ENCODE measurements at regions not wholly inside any gene's neighbourhood (a gene's known extent, or its start where the extent isn't known, plus 50 kb on each side); places are given as distances from the start of the nearest gene placed in this dataset.
A peak's percentile ranks its signal among the peaks of the same experiment; 100 is the strongest.
"Not testable (repeated sequence)": the region's sequence is repeated elsewhere in the genome, so short reads cannot be mapped to it uniquely, and the experiment has no call there.

GRCh38 chr15:98077186-98077585, 116.7 kb downstream of the ARRDC4 start:
- no peaks in the 10 kb centered on the region for H3K27me3 ChIP-seq (ENCODE audit: control insufficient read depth in 1 of 2, insufficient read depth in 2 of 2, low read length in 1 of 2)
- H3K36me3 ChIP-seq (ENCODE audit: control insufficient read depth in 1 of 2, insufficient read depth in 2 of 2, low read length in 1 of 2) = no peaks in the 10 kb centered on the region
- no peaks in the 10 kb centered on the region for H3K9me3 ChIP-seq (ENCODE audit: control insufficient read depth, low read length)
- DNase-seq (peak in 1 of 2 donors; percentile 62), ATAC-seq (ENCODE audit: low FRiP score) (peak; percentile 57)
- no peak overlapping the region for H3K27ac ChIP-seq (ENCODE audit: low read depth in 1 of 2, low read length in 2 of 2)
- no peaks in the 10 kb centered on the region for H3K4me1 ChIP-seq (ENCODE audit: control insufficient read depth in 1 of 2, insufficient read depth in 2 of 2, low read length in 2 of 2)
- WGBS, 2 donors = 81 to 85% methylated on average over 8 of the region's 8 CpGs
- intact Hi-C loops (cut with DNase I) = no loop called here
- no peak overlapping the region for H3K4me3 ChIP-seq (ENCODE audit: low read length in 2 of 2)

DNA sequence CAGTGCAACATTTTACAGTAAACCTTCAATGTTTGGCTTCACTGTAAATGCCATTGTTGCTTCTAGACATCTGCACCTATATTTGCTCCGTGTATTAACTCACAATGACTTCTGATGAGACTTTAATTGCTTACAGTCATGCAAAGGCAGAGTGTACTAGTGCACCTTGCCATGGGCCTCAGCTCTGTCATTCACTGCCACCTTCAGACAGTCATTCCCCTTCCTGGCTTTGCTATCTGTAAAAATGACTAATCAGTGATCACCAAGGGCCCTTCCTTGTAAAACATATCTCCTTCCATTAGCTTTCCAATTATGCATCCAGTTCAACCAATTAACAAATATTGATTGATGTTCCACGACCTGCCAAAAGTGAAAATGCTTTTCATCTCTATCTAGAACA, 120.3 kb downstream of the ARRDC4 start:
- Histone ChIP-seq H3K27me3 (ENCODE audit: control insufficient read depth in 1 of 2, insufficient read depth in 2 of 2, low read length in 1 of 2) (no peaks in the 10 kb centered on the region), H3K36me3 (ENCODE audit: control insufficient read depth in 1 of 2, insufficient read depth in 2 of 2, low read length in 1 of 2) (no peaks in the 10 kb centered on the region), H3K4me1 (ENCODE audit: control insufficient read depth in 1 of 2, insufficient read depth in 2 of 2, low read length in 2 of 2) (no peaks in the 10 kb centered on the region), H3K4me3 (ENCODE audit: low read length in 2 of 2) (no peak overlapping the region), H3K9me3 (ENCODE audit: control insufficient read depth, low read length) (no peaks in the 10 kb centered on the region), H3K27ac (ENCODE audit: low read depth in 1 of 2, low read length in 2 of 2) (no peak overlapping the region)
- no peak for ATAC-seq (ENCODE audit: low FRiP score)
- no peak for DNase-seq
- intact Hi-C loops (cut with DNase I) = loop anchor here in 1 of 2 donors (10.0 kb wide), 1 partner anchor 116 kb away; the partner anchor contains the start of gene ARRDC4
- 74% methylated on average over 2 of the region's 2 CpGs for WGBS, 2 donors

GRCh38 chr15:98083203-98083910, 122.9 kb downstream of the ARRDC4 start:
- 55 to 64% methylated on average over 14 of the region's 14 CpGs for WGBS, 2 donors
- no peaks in the 10 kb centered on the region for H3K9me3 ChIP-seq (ENCODE audit: control insufficient read depth, low read length)
- H3K27me3 ChIP-seq (ENCODE audit: control insufficient read depth in 1 of 2, insufficient read depth in 2 of 2, low read length in 1 of 2) = no peaks in the 10 kb centered on the region
- no peak overlapping the region for H3K27ac ChIP-seq (ENCODE audit: low read depth in 1 of 2, low read length in 2 of 2)
- no peak overlapping the region for H3K4me3 ChIP-seq (ENCODE audit: low read length in 2 of 2)
- no peak for DNase-seq
- intact Hi-C loops (cut with DNase I) = loop anchor here in 1 of 2 donors (2.0 to 10.0 kb wide), 2 partner anchors 119 to 175 kb away; partner anchors contain the start of gene ARRDC4
- no peak for ATAC-seq (ENCODE audit: low FRiP score)
- peaks cover 0 to 1% of the 10 kb centered on the region in 2 donors for H3K4me1 ChIP-seq (ENCODE audit: control insufficient read depth in 1 of 2, insufficient read depth in 2 of 2, low read length in 2 of 2)
- no peaks in the 10 kb centered on the region for H3K36me3 ChIP-seq (ENCODE audit: control insufficient read depth in 1 of 2, insufficient read depth in 2 of 2, low read length in 1 of 2)

GRCh38 chr15:98085003-98085639, 124.6 kb downstream of the ARRDC4 start:
- no peak for DNase-seq
- Histone ChIP-seq H3K27me3 (ENCODE audit: control insufficient read depth in 1 of 2, insufficient read depth in 2 of 2, low read length in 1 of 2) (no peaks in the 10 kb centered on the region), H3K4me1 (ENCODE audit: control insufficient read depth in 1 of 2, insufficient read depth in 2 of 2, low read length in 2 of 2) (peaks cover 0 to 1% of the 10 kb centered on the region in 2 donors), H3K27ac (ENCODE audit: low read depth in 1 of 2, low read length in 2 of 2) (no peak overlapping the region), H3K36me3 (ENCODE audit: control insufficient read depth in 1 of 2, insufficient read depth in 2 of 2, low read length in 1 of 2) (no peaks in the 10 kb centered on the region), H3K9me3 (ENCODE audit: control insufficient read depth, low read length) (no peaks in the 10 kb centered on the region), H3K4me3 (ENCODE audit: low read length in 2 of 2) (no peak overlapping the region)
- intact Hi-C loops (cut with DNase I) = loop anchor here (2.0 to 10.0 kb wide), 3 partner anchors 120 to 337 kb away; partner anchors contain the start of gene ARRDC4 (in 1 of the 2)
- ATAC-seq (ENCODE audit: low FRiP score) = no peak
- WGBS, 2 donors = 0 to 4% methylated on average over 2 of the region's 2 CpGs

- peak; percentile 70 for ATAC-seq (ENCODE audit: low FRiP score)
- H3K36me3 ChIP-seq (ENCODE audit: control insufficient read depth in 1 of 2, insufficient read depth in 2 of 2, low read length in 1 of 2); DNase-seq; H3K27me3 ChIP-seq (ENCODE audit: control insufficient read depth in 1 of 2, insufficient read depth in 2 of 2, low read length in 1 of 2); H3K9me3 ChIP-seq (ENCODE audit: control insufficient read depth, low read length); H3K27ac ChIP-seq (ENCODE audit: low read depth in 1 of 2, low read length in 2 of 2); H3K4me1 ChIP-seq (ENCODE audit: control insufficient read depth in 1 of 2, insufficient read depth in 2 of 2, low read length in 2 of 2); H3K4me3 ChIP-seq (ENCODE audit: low read length in 2 of 2): not testable (repeated sequence)
- intact Hi-C loops (cut with DNase I) = loop anchor here in 1 of 2 donors (5.0 to 10.0 kb wide), 2 partner anchors 124 to 334 kb away; partner anchors contain the start of gene ARRDC4
- WGBS, 2 donors = 70 to 91% methylated on average over 20 to 27 of the region's 35 CpGs
Observed at GRCh38 chr15:98088307-98088945, 127.9 kb downstream of the ARRDC4 start.

DNA sequence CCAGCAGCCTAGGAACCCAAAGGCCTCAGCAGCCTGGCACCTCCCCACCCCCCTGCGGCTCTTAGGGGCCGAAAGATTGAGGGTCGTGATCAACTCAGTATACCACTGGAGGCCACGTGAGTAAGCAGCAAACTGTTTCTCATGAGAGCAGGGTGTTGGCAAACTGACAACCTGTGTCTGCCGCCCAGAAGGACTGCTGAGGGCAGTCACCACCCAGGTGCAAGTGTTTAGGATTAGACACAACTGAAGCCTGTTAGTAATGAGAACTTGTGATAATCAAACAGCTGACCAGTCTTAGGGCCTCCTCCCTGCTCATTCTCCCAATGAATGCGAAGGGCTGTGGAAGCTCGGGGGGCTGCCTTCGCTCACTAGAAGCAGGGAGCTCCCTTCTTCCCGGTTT, 128.8 kb downstream of the ARRDC4 start:
- ATAC-seq (ENCODE audit: low FRiP score); H3K27ac ChIP-seq (ENCODE audit: low read depth in 1 of 2, low read length in 2 of 2); H3K4me3 ChIP-seq (ENCODE audit: low read length in 2 of 2); H3K27me3 ChIP-seq (ENCODE audit: control insufficient read depth in 1 of 2, insufficient read depth in 2 of 2, low read length in 1 of 2); H3K36me3 ChIP-seq (ENCODE audit: control insufficient read depth in 1 of 2, insufficient read depth in 2 of 2, low read length in 1 of 2); DNase-seq; H3K4me1 ChIP-seq (ENCODE audit: control insufficient read depth in 1 of 2, insufficient read depth in 2 of 2, low read length in 2 of 2); H3K9me3 ChIP-seq (ENCODE audit: control insufficient read depth, low read length): not testable (repeated sequence)
- 85% methylated on average over 2 to 3 of the region's 9 CpGs for WGBS, 2 donors
- intact Hi-C loops (cut with DNase I) = loop anchor here in 1 of 2 donors (5.0 to 10.0 kb wide), 2 partner anchors 125 to 333 kb away; partner anchors contain the start of gene ARRDC4

GRCh38 chr15:98097986-98098385, 137.5 kb downstream of the ARRDC4 start:
- H3K9me3 ChIP-seq (ENCODE audit: control insufficient read depth, low read length); H3K27me3 ChIP-seq (ENCODE audit: control insufficient read depth in 1 of 2, insufficient read depth in 2 of 2, low read length in 1 of 2); ATAC-seq (ENCODE audit: low FRiP score); intact Hi-C loops (cut with DNase I); H3K4me1 ChIP-seq (ENCODE audit: control insufficient read depth in 1 of 2, insufficient read depth in 2 of 2, low read length in 2 of 2); DNase-seq; H3K4me3 ChIP-seq (ENCODE audit: low read length in 2 of 2); H3K27ac ChIP-seq (ENCODE audit: low read depth in 1 of 2, low read length in 2 of 2); H3K36me3 ChIP-seq (ENCODE audit: control insufficient read depth in 1 of 2, insufficient read depth in 2 of 2, low read length in 1 of 2): not testable (repeated sequence)
- 32 to 34% methylated on average over 2 of the region's 2 CpGs for WGBS, 2 donors

- H3K4me3 ChIP-seq (ENCODE audit: low read length in 2 of 2); H3K4me1 ChIP-seq (ENCODE audit: control insufficient read depth in 1 of 2, insufficient read depth in 2 of 2, low read length in 2 of 2); DNase-seq; H3K27me3 ChIP-seq (ENCODE audit: control insufficient read depth in 1 of 2, insufficient read depth in 2 of 2, low read length in 1 of 2); H3K36me3 ChIP-seq (ENCODE audit: control insufficient read depth in 1 of 2, insufficient read depth in 2 of 2, low read length in 1 of 2); H3K27ac ChIP-seq (ENCODE audit: low read depth in 1 of 2, low read length in 2 of 2); ATAC-seq (ENCODE audit: low FRiP score); intact Hi-C loops (cut with DNase I); H3K9me3 ChIP-seq (ENCODE audit: control insufficient read depth, low read length): not testable (repeated sequence)
- WGBS, 2 donors = 4 to 8% methylated on average over 6 of the region's 6 CpGs
Observed at GRCh38 chr15:98100606-98101005, 140.1 kb downstream of the ARRDC4 start.

All from aorta (tissue), 5 donors.